ENCODE measurements at regions not wholly inside any gene's neighbourhood (a gene's known extent, or its start where the extent isn't known, plus 50 kb on each side); places are given as distances from the start of the nearest gene placed in this dataset.

DNA sequence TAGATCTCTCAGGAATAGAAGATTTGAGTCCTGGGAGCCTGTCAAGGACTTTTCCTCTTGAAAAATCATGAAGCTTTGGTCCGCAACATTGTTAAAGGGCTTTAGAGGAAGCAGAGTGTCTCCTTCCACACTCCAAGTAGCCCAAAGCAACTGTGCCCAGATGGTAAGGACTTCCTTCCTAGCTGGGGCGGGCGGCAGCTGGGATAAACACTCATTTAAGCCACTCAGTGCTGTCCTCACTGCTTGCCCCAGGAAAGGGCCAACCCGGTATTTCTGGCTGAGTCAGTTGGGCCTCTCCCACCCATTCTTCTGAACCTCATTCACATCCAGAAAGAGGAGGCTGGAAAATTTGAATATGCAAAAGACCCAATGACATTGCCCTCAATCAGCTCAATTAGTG lies 144.3 kb downstream of the CHIC2 start:
- Mint-ChIP-seq H3K27me3 (peaks cover 35% of the 10 kb centered on the region), H3K27ac (no peak overlapping the region), H3K9me3 (ENCODE audit: low read depth) (no peaks in the 10 kb centered on the region), H3K36me3 (ENCODE audit: insufficient read depth) (no peaks in the 10 kb centered on the region), H3K4me1 (ENCODE audit: low read depth) (peaks cover 4% of the 10 kb centered on the region), H3K4me3 (ENCODE audit: low read depth) (no peak overlapping the region)
- no peak for DNase-seq (ENCODE audit: low spot score, unreplicated experiment)
- no peak for TF ChIP-seq CTCF (IDR thresholded peaks at IDR 0.05; ENCODE audit: unreplicated experiment)

- Mint-ChIP-seq H3K27me3 (peaks cover 30% of the 10 kb centered on the region), H3K4me1 (ENCODE audit: low read depth) (peaks cover 4% of the 10 kb centered on the region), H3K9me3 (ENCODE audit: low read depth) (no peaks in the 10 kb centered on the region), H3K36me3 (ENCODE audit: insufficient read depth) (no peaks in the 10 kb centered on the region), H3K4me3 (ENCODE audit: low read depth) (no peak overlapping the region), H3K27ac (no peak overlapping the region)
- TF ChIP-seq CTCF (IDR thresholded peaks at IDR 0.05; ENCODE audit: unreplicated experiment) = no peak
- no peak for DNase-seq (ENCODE audit: low spot score, unreplicated experiment)
These were observed 144.9 kb downstream of the CHIC2 start for GRCh38 chr4:53919535-53919934.

DNA sequence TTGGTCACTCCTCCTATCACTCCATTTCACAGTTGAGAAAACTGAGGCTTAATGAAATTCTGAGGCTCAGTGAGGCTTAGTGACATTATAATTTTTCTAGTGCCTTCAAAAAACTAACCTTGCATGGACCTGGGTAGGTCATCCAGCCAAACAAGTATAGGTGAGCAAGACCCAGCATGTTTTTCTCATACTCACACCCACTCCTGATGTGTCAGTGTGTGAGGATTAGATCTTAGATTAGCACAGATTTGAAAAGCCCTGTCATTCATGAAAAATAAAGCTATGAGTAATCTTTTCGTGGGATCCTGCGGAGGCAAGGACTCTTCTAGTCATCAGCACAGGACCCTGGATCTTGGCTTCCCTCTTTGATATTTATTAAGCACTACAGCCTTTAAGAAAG lies 146.7 kb downstream of the CHIC2 start:
- H3K27ac Mint-ChIP-seq = no peak overlapping the region
- peaks cover 31% of the 10 kb centered on the region for H3K27me3 Mint-ChIP-seq
- DNase-seq (ENCODE audit: low spot score, unreplicated experiment) = no peak
- H3K4me1 Mint-ChIP-seq (ENCODE audit: low read depth) = peaks cover 2% of the 10 kb centered on the region
- no peaks in the 10 kb centered on the region for H3K36me3 Mint-ChIP-seq (ENCODE audit: insufficient read depth)
- H3K4me3 Mint-ChIP-seq (ENCODE audit: low read depth) = no peak overlapping the region
- no peaks in the 10 kb centered on the region for H3K9me3 Mint-ChIP-seq (ENCODE audit: low read depth)
- TF ChIP-seq CTCF (IDR thresholded peaks at IDR 0.05; ENCODE audit: unreplicated experiment) = no peak

DNA sequence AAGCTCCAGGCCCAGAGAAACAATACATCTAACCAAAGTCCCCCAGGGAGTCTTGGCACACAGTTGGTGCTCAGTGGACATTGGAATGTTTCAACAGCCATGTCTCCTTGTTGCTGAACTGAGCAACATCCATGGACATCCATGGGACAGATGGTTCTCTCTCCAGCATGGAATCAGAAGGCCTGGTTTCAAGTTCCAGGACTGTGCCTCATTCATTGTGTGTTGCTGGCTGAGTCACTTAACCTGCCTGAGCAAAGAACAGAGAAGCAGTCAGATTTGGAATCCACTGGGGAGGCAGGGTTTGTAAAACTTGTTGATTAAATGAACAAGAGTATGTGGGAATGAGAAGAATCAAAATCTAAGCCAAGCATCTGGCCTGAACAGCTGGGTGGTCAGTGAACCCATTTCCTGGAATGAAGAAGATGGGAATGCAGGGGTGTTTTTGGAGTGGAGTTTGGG lies 147.9 kb downstream of the CHIC2 start:
- Mint-ChIP-seq H3K36me3 (ENCODE audit: insufficient read depth) (no peaks in the 10 kb centered on the region), H3K27ac (no peak overlapping the region), H3K4me3 (ENCODE audit: low read depth) (no peak overlapping the region), H3K9me3 (ENCODE audit: low read depth) (no peaks in the 10 kb centered on the region), H3K27me3 (peaks cover 31% of the 10 kb centered on the region), H3K4me1 (ENCODE audit: low read depth) (peaks cover 2% of the 10 kb centered on the region)
- TF ChIP-seq CTCF (IDR thresholded peaks at IDR 0.05; ENCODE audit: unreplicated experiment) = no peak
- DNase-seq (ENCODE audit: low spot score, unreplicated experiment) = no peak

- no peak for DNase-seq (ENCODE audit: low spot score, unreplicated experiment)
These were observed 149.9 kb downstream of the CHIC2 start for GRCh38 chr4:53914313-53915016.

More at GRCh38 chr4:53914313-53915016, 149.9 kb downstream of the CHIC2 start:
- no peaks in the 10 kb centered on the region for H3K36me3 Mint-ChIP-seq (ENCODE audit: insufficient read depth)
- no peak overlapping the region for H3K4me3 Mint-ChIP-seq (ENCODE audit: low read depth)
- H3K27me3 Mint-ChIP-seq = peaks cover 33% of the 10 kb centered on the region
- no peak overlapping the region for H3K27ac Mint-ChIP-seq
- no peaks in the 10 kb centered on the region for H3K4me1 Mint-ChIP-seq (ENCODE audit: low read depth)
- no peaks in the 10 kb centered on the region for H3K9me3 Mint-ChIP-seq (ENCODE audit: low read depth)
- no peak for TF ChIP-seq CTCF (IDR thresholded peaks at IDR 0.05; ENCODE audit: unreplicated experiment)
